ENCODE measurements at regions not wholly inside any gene's neighbourhood (a gene's known extent, or its start where the extent isn't known, plus 50 kb on each side); places are given as distances from the start of the nearest gene placed in this dataset.

DNA sequence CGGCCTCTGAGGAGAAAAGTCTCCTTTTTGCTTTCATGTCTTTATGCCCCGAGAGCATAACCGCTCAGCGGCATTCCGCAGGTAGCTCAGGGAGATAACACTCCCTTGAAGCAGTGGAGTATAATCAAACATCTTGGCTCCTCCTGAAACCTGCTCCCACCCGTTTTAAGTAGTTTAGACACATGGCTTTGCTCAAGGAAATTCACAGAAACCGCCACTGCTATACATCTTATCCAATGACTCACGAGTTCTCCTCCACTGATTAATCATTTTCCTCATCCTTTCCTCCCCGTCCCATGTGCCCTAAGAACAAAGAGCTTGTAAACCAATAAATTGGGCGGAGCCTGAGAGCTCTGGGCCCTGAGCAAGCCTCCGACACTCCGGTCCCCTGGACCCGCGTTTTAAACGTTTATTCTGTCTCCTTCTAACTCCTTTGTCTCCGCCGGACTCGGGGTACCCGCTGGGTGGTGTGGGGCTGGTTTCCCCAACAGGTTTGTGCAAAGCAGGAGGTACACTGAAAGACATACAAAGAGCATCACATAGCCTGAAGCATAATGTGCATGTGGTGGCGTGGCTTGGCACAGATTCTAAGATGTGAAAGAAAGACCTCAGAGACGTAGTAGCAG, 401.2 kb downstream of the TLL1 start:
- Histone ChIP-seq H3T11ph (ENCODE audit: low read length) (no peak overlapping the region), H3K79me1 (ENCODE audit: insufficient read depth, low read depth, low read length, poor library complexity, severe bottlenecking) (no peaks in the 10 kb centered on the region), H2AK5ac (ENCODE audit: insufficient read length, low read length) (no peak overlapping the region), H3K4ac (ENCODE audit: low read depth, low read length) (no peak overlapping the region), H2AFZ (ENCODE audit: low read length) (no peak overlapping the region), H4K5ac (ENCODE audit: insufficient read length, low read depth, low read length) (no peak overlapping the region), H3K4me1 (ENCODE audit: insufficient read depth, low read length) (no peaks in the 10 kb centered on the region), H3K18ac (ENCODE audit: insufficient read length, low read depth, low read length) (no peak overlapping the region), H2BK12ac (ENCODE audit: insufficient read length, low read depth, low read length) (no peak overlapping the region), H3K14ac (ENCODE audit: insufficient read depth, low read length) (no peak overlapping the region), H3K23ac (ENCODE audit: insufficient read length, low read depth, low read length) (no peak overlapping the region), H2BK20ac (ENCODE audit: low read depth, low read length, poor library complexity, severe bottlenecking) (no peak overlapping the region), H3K9ac (ENCODE audit: extremely low read depth, insufficient read length, low read length) (no peak overlapping the region), H2BK15ac (ENCODE audit: low read depth, low read length) (no peak overlapping the region), H3K27me3 (ENCODE audit: insufficient read depth, low read length) (no peaks in the 10 kb centered on the region), H4K20me1 (ENCODE audit: control insufficient read depth, insufficient read depth, insufficient read length) (no peaks in the 10 kb centered on the region), H3K27ac (ENCODE audit: insufficient read length, low read depth, low read length) (no peak overlapping the region), H3K56ac (ENCODE audit: insufficient read length, low read depth, low read length) (no peak overlapping the region), H3K9me3 (ENCODE audit: control insufficient read depth, low read depth, low read length) (no peaks in the 10 kb centered on the region), H4K8ac (replicated peaks; ENCODE audit: insufficient read length, low read depth, low read length) (no peak overlapping the region), H3K23me2 (ENCODE audit: insufficient read length, low read depth, low read length, poor library complexity, severe bottlenecking) (no peaks in the 10 kb centered on the region), H2BK5ac (ENCODE audit: insufficient read length, low read length) (no peak overlapping the region), H3K4me2 (ENCODE audit: insufficient read depth, insufficient read length, low read length) (no peak overlapping the region), H4K91ac (ENCODE audit: insufficient read length, low read depth, low read length) (no peak overlapping the region), H2BK120ac (ENCODE audit: low read depth, low read length, poor library complexity, severe bottlenecking) (no peak overlapping the region), H3K79me2 (ENCODE audit: insufficient read depth, low read length) (no peaks in the 10 kb centered on the region)
- Mint-ChIP-seq H3K4me1 (no peaks in the 10 kb centered on the region), H3K9me3 (no peaks in the 10 kb centered on the region), H3K36me3 (ENCODE audit: insufficient read depth in 1 of 3, low read depth in 3 of 3) (no peaks in the 10 kb centered on the region; a peak in 1 of 7 replicates), H3K4me3 (no peak overlapping the region), H3K27me3 (ENCODE audit: low read depth) (no peaks in the 10 kb centered on the region), H3K27ac (peak overlapping the region in 1 of 3 experiments; percentile 41; a peak in 2 of 7 replicates)
- no peak for DNase-seq
- TF ChIP-seq, protein P1, sequence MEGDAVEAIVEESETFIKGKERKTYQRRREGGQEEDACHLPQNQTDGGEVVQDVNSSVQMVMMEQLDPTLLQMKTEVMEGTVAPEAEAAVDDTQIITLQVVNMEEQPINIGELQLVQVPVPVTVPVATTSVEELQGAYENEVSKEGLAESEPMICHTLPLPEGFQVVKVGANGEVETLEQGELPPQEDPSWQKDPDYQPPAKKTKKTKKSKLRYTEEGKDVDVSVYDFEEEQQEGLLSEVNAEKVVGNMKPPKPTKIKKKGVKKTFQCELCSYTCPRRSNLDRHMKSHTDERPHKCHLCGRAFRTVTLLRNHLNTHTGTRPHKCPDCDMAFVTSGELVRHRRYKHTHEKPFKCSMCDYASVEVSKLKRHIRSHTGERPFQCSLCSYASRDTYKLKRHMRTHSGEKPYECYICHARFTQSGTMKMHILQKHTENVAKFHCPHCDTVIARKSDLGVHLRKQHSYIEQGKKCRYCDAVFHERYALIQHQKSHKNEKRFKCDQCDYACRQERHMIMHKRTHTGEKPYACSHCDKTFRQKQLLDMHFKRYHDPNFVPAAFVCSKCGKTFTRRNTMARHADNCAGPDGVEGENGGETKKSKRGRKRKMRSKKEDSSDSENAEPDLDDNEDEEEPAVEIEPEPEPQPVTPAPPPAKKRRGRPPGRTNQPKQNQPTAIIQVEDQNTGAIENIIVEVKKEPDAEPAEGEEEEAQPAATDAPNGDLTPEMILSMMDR (conservative IDR thresholded peaks at IDR 0.05) = no peak
- WGBS (ENCODE audit: extremely low coverage, insufficient read length, low lambda C conversion rate) = no CpG with 5 or more reads among the region's 21 CpGs
